ENCODE measurements at regions not wholly inside any gene's neighbourhood (a gene's known extent, or its start where the extent isn't known, plus 50 kb on each side); places are given as distances from the start of the nearest gene placed in this dataset.
"Not testable (repeated sequence)": the region's sequence is repeated elsewhere in the genome, so short reads cannot be mapped to it uniquely, and the experiment has no call there.

DNA sequence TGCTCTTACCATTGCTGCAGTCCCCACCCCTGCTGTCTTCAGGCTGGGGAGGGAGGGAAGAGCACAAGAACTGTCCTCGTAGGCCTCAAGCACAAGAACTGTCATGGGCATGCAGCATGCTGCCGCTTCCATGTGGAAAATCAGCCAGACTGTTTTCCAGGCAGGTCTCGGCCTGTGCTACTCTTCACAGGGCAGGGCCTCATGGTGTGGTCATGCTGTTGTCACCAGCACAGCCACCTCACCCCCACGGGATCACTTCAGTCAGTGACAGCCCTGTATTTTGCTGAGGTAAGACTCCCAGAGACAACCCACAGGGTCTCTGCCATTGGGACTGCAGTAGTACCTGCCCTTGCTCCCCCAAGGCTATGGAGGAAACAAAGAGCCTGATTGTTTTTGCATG is 205.3 kb downstream of the NAP1L3 start:
- DNase-seq = no peak
- H3K4me3 ChIP-seq (ENCODE audit: low read depth, low read length) = no peak overlapping the region
- no peaks in the 10 kb centered on the region for H3K4me1 ChIP-seq
- H3K9me3 ChIP-seq = no peaks in the 10 kb centered on the region
- no peaks in the 10 kb centered on the region for H3K36me3 ChIP-seq
- no peaks in the 10 kb centered on the region for H3K27me3 ChIP-seq
- TF ChIP-seq, protein P1, sequence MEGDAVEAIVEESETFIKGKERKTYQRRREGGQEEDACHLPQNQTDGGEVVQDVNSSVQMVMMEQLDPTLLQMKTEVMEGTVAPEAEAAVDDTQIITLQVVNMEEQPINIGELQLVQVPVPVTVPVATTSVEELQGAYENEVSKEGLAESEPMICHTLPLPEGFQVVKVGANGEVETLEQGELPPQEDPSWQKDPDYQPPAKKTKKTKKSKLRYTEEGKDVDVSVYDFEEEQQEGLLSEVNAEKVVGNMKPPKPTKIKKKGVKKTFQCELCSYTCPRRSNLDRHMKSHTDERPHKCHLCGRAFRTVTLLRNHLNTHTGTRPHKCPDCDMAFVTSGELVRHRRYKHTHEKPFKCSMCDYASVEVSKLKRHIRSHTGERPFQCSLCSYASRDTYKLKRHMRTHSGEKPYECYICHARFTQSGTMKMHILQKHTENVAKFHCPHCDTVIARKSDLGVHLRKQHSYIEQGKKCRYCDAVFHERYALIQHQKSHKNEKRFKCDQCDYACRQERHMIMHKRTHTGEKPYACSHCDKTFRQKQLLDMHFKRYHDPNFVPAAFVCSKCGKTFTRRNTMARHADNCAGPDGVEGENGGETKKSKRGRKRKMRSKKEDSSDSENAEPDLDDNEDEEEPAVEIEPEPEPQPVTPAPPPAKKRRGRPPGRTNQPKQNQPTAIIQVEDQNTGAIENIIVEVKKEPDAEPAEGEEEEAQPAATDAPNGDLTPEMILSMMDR (IDR thresholded peaks at IDR 0.05; ENCODE audit: low read depth, low read length) = no peak

GRCh38 chrX:93466383-93466782 is 207.0 kb downstream of the NAP1L3 start:
- no peak for DNase-seq
- H3K27me3 ChIP-seq = no peaks in the 10 kb centered on the region
- H3K9me3 ChIP-seq = no peaks in the 10 kb centered on the region

DNA sequence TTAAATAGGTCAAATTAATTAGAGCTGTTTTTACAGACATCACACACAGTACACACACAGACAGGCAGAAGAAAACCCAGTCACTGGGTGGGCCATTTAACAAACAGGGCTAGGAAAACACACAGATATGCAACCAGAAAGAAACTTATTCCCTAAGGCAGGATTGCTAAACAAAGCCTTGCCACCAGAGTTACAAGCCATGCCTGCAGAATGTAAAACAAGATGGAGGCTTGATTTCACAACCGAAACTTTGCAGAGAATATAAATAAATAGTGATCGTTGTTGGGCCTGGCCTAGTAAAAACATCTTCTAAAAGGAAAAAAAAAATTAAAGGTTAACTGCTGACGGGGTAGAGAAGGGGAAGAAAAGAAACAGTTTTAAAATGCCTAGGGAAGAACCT is 212.3 kb downstream of the NAP1L3 start:
- TF ChIP-seq, protein P1 (IDR thresholded peaks at IDR 0.05; ENCODE audit: low read depth, low read length) = no peak
- no peak for DNase-seq
- H3K9me3 ChIP-seq = no peaks in the 10 kb centered on the region
- H3K27me3 ChIP-seq = no peaks in the 10 kb centered on the region
- H3K4me3 ChIP-seq (ENCODE audit: low read depth, low read length) = no peak overlapping the region
- no peaks in the 10 kb centered on the region for H3K4me1 ChIP-seq
- H3K36me3 ChIP-seq = no peaks in the 10 kb centered on the region

More at GRCh38 chrX:93466383-93466782, 207.0 kb downstream of the NAP1L3 start:
- H3K4me3 ChIP-seq (ENCODE audit: low read depth, low read length) = no peak overlapping the region
- no peaks in the 10 kb centered on the region for H3K36me3 ChIP-seq
- TF ChIP-seq, protein P1 (IDR thresholded peaks at IDR 0.05; ENCODE audit: low read depth, low read length) = no peak
- H3K4me1 ChIP-seq = no peaks in the 10 kb centered on the region

DNA sequence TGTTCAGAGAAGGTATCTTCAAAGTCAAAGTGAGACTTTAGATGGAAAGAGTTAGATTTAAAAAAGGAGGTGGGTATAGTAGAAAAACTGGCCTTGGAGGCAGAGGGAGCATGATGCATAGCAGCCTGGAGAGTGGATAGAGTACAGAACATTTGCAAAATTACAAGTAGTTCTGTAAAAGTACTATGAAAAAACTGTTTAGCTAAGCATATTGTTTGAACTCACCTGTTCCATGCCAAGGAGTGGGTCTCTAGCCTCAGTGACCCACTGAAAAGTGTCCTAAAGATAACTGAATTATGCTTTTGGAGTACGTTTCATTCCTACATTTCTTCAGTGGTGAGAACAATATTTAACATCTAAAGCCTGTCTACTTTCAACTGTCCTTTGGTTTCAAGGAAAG is 218.9 kb downstream of the NAP1L3 start:
- TF ChIP-seq, protein P1 (IDR thresholded peaks at IDR 0.05; ENCODE audit: low read depth, low read length) = no peak
- H3K4me3 ChIP-seq (ENCODE audit: low read depth, low read length) = no peak overlapping the region
- no peaks in the 10 kb centered on the region for H3K27me3 ChIP-seq
- H3K36me3 ChIP-seq = no peaks in the 10 kb centered on the region
- H3K9me3 ChIP-seq = no peaks in the 10 kb centered on the region
- DNase-seq = no peak
- no peaks in the 10 kb centered on the region for H3K4me1 ChIP-seq

GRCh38 chrX:93434721-93435120 is 238.7 kb downstream of the NAP1L3 start:
- H3K27me3 ChIP-seq; H3K4me3 ChIP-seq (ENCODE audit: low read depth, low read length); H3K4me1 ChIP-seq; H3K9me3 ChIP-seq; DNase-seq; H3K36me3 ChIP-seq: not testable (repeated sequence)

- TF ChIP-seq, protein P1 (IDR thresholded peaks at IDR 0.05; ENCODE audit: low read depth, low read length) = no peak
These were observed 244.9 kb downstream of the NAP1L3 start for GRCh38 chrX:93428497-93428896.

GRCh38 chrX:93422693-93423092 is 250.7 kb downstream of the NAP1L3 start:
- H3K4me3 ChIP-seq (ENCODE audit: low read depth, low read length) = no peak overlapping the region
- H3K4me1 ChIP-seq = no peaks in the 10 kb centered on the region
- H3K36me3 ChIP-seq = no peaks in the 10 kb centered on the region
- H3K27me3 ChIP-seq = no peaks in the 10 kb centered on the region
- TF ChIP-seq, protein P1 (IDR thresholded peaks at IDR 0.05; ENCODE audit: low read depth, low read length) = peak; percentile 38
- no peak for DNase-seq
- no peaks in the 10 kb centered on the region for H3K9me3 ChIP-seq

More at GRCh38 chrX:93428497-93428896, 244.9 kb downstream of the NAP1L3 start:
- H3K4me1 ChIP-seq = no peaks in the 10 kb centered on the region
- no peak for DNase-seq
- H3K36me3 ChIP-seq = no peaks in the 10 kb centered on the region
- no peaks in the 10 kb centered on the region for H3K27me3 ChIP-seq
- H3K4me3 ChIP-seq (ENCODE audit: low read depth, low read length) = no peak overlapping the region
- no peaks in the 10 kb centered on the region for H3K9me3 ChIP-seq
